HCT116 (cell line): ENCODE measurements at regions not wholly inside any gene's neighbourhood (a gene's known extent, or its start where the extent isn't known, plus 50 kb on each side); places are given as distances from the start of the nearest gene placed in this dataset.

Experiments used
- FOSL1 ChIP-seq: IDR thresholded peaks from 2 replicates; pipeline ENCODE4 v1.6.1; 2012; ENCODE audit warnings: low read depth
- POLR2AphosphoS5 ChIP-seq: IDR thresholded peaks from 2 replicates; pipeline ENCODE4 v1.6.1; 2011; ENCODE audit warnings: mild to moderate bottlenecking, low read depth, low read length, moderate library complexity
- TF ChIP-seq, protein P1 (sequence below): IDR thresholded peaks from 2 replicates; pipeline ENCODE4 v1.6.1; 2012; ENCODE audit warnings: low read depth
- TF ChIP-seq, protein P2 (sequence below): IDR thresholded peaks from 2 replicates; pipeline ENCODE4 v1.6.1; 2012
- TF ChIP-seq, protein P3 (sequence below), 3 experiments: fragments of 200-600 bp in 1 of 3; sonication (generic) in 1 of 3; IDR thresholded peaks in 2 of 3; conservative IDR thresholded peaks in 1 of 3; 2 replicates each; pipeline ENCODE4 v1.5.1; 2012 to 2017; ENCODE audit warnings: low read depth in 2 of 3, low read length in 2 of 3, antibody characterized with exemption in 1 of 3, borderline replicate concordance in 1 of 3, control low read depth in 1 of 3, mild to moderate bottlenecking in 1 of 3, mixed read lengths in 1 of 3, mixed run types in 1 of 3, moderate library complexity in 1 of 3; ENCODE audit not compliant: insufficient read depth in 1 of 3

DNA sequence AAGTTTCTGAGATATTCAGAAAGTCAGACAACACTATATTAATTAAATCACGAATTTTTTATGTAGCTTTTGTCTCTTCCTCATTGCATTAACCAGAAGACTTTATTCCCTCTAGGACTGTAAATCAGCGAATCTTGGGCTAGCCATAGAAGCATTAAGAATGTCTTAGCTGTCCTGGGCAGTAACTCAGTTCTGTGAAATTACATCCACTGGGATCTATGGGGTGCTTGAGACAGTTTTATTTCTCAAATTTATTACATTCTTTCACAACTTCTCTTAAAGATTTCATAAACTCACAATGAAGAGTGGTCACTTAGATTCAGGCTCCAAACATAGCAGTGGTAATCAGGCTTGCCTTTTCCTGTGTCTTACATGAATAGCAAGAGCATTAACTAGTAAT, 1153.4 kb downstream of the CDH8 start:
- TF ChIP-seq POLR2AphosphoS5: no peak
- TF ChIP-seq, protein P1, sequence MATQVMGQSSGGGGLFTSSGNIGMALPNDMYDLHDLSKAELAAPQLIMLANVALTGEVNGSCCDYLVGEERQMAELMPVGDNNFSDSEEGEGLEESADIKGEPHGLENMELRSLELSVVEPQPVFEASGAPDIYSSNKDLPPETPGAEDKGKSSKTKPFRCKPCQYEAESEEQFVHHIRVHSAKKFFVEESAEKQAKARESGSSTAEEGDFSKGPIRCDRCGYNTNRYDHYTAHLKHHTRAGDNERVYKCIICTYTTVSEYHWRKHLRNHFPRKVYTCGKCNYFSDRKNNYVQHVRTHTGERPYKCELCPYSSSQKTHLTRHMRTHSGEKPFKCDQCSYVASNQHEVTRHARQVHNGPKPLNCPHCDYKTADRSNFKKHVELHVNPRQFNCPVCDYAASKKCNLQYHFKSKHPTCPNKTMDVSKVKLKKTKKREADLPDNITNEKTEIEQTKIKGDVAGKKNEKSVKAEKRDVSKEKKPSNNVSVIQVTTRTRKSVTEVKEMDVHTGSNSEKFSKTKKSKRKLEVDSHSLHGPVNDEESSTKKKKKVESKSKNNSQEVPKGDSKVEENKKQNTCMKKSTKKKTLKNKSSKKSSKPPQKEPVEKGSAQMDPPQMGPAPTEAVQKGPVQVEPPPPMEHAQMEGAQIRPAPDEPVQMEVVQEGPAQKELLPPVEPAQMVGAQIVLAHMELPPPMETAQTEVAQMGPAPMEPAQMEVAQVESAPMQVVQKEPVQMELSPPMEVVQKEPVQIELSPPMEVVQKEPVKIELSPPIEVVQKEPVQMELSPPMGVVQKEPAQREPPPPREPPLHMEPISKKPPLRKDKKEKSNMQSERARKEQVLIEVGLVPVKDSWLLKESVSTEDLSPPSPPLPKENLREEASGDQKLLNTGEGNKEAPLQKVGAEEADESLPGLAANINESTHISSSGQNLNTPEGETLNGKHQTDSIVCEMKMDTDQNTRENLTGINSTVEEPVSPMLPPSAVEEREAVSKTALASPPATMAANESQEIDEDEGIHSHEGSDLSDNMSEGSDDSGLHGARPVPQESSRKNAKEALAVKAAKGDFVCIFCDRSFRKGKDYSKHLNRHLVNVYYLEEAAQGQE: no peak
- TF ChIP-seq, protein P2, sequence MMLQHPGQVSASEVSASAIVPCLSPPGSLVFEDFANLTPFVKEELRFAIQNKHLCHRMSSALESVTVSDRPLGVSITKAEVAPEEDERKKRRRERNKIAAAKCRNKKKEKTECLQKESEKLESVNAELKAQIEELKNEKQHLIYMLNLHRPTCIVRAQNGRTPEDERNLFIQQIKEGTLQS: no peak
- TF ChIP-seq, protein P3, sequence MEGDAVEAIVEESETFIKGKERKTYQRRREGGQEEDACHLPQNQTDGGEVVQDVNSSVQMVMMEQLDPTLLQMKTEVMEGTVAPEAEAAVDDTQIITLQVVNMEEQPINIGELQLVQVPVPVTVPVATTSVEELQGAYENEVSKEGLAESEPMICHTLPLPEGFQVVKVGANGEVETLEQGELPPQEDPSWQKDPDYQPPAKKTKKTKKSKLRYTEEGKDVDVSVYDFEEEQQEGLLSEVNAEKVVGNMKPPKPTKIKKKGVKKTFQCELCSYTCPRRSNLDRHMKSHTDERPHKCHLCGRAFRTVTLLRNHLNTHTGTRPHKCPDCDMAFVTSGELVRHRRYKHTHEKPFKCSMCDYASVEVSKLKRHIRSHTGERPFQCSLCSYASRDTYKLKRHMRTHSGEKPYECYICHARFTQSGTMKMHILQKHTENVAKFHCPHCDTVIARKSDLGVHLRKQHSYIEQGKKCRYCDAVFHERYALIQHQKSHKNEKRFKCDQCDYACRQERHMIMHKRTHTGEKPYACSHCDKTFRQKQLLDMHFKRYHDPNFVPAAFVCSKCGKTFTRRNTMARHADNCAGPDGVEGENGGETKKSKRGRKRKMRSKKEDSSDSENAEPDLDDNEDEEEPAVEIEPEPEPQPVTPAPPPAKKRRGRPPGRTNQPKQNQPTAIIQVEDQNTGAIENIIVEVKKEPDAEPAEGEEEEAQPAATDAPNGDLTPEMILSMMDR (IDR thresholded peaks at IDR 0.05 in 2 of 3, conservative IDR thresholded peaks at IDR 0.05 in 1 of 3; ENCODE audit: borderline replicate concordance in 1 of 3, insufficient read depth in 1 of 3, low read depth in 2 of 3, low read length in 2 of 3): no peak
- TF ChIP-seq FOSL1: no peak
